Nucleus accumbens (tissue), 56 donors: ENCODE measurements at regions not wholly inside any gene's neighbourhood (a gene's known extent, or its start where the extent isn't known, plus 50 kb on each side); places are given as distances from the start of the nearest gene placed in this dataset.

ENCODE experiments used
- DNase-seq, 56 donors: peaks; one replicate each; lab custom pipeline; 2025; lab: John Stamatoyannopoulos, UW

GRCh38 chr7:46003896-46004875, 83.1 kb upstream of the IGFBP3 start:
- DNase-seq = no peak

DNA sequence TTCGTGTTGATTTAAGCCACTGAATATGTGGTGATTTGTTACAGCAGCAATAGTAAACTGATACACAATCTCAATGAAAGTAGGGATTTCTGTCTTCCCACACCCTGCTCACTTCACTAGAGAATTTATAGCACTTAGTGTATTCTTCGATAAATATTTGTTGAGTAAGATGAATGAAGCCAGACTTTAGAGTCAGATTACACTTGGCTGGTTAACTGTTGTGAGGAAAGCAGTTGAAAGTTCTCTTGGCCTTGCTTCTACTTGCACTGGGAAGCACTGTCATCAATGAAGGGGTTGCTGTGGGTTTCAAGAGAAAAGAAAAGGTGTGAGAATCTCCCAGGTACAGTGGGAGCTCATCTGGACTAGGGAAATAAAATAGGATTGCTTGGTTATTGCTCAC, 82.1 kb upstream of the IGFBP3 start:
- DNase-seq = no peak

- DNase-seq = no peak
Observed at GRCh38 chr7:46000513-46000912, 79.4 kb upstream of the IGFBP3 start.

DNA sequence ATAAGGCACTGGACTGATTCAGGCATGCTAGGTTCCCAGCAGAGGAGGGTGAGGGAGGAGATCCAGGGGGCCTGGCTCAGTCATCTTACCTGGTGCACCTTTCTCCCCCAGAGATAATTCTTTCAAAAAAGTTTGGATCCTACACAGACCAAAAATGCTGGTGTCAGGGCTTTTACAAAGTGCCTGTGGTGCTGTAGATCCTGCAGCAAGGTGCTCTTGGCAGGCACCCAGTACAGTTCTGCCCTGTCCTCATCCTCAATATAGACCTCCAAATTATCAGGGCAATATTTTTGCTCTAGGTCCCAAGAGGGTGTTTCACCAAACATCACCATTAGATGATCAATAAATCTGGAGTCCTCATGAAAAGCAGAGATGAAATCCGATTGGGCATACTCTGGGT, 78.5 kb upstream of the IGFBP3 start:
- DNase-seq = no peak

GRCh38 chr7:45998506-45998905, 77.4 kb upstream of the IGFBP3 start:
- DNase-seq = no peak

GRCh38 chr7:45993621-45994020, 72.5 kb upstream of the IGFBP3 start:
- DNase-seq = no peak

DNA sequence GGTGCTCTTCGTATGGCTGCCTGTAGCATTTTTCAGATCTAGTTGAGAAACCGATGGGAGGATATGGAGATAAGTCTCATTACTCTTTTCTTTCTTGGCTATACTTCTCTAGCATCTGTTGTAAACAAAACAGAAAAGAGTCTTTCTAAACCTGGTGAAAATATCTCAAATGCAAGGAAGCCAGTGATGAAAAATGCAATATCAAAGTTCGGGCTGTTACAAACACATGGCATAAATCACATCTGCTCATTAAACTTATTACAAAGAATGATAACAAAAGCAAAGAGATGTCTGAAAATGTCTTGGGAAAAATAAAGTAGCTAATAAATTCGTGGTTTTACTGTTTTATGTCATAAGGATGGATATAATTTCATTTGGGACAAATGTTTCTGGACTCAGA, 71.8 kb upstream of the IGFBP3 start:
- no peak for DNase-seq

DNA sequence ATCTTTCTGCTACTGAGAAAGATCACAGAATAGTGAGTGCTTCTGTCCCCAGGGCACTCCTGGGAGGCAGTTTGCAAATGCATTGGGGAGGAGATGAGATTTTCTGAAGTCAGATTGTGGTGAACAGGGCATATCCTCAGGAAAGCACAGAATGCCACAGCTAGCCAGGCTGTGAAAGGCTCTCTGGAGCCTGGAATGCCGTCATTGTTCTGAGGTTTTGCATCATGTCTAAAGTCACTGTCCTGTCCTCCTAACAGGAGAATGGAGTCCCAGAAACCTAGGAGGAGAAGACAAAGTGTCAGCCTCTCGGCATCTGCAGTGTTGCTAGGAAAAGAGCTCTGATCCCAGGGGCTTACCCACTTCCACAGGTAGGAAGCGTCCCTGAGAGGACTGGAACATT, 69.2 kb upstream of the IGFBP3 start:
- no peak for DNase-seq

DNA sequence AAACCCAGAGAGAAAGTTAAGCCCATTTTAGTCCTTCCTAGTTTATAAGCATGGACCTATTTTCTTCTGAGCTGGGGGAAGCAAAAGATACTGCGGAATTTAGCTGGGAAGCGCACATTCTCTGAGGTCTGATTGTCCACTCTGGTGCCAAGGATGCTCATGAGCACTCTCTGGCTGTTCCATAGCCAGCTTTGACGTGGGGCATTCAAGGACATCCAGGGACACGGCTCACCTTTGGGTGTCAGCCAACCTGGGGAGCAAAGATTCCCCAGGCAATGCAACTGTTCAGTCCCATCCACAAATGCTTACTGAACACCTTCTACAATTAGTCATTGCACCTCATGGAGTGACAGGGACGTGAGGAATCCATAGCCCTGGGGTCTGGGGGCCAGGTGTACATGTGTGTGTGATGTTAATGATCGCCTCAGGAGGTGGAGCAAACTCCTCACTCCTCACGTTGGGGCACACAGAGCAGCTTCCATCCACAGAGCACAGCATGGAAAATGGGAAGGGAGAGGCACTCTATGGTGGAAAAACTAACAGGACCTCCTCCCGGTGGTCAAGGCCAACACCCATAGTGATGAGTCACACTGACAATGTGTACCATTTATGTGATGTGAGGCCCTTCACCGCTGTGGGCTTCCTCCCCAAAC, 67.5 kb upstream of the IGFBP3 start:
- DNase-seq = no peak

GRCh38 chr7:45987521-45988290, 66.6 kb upstream of the IGFBP3 start:
- no peak for DNase-seq

- no peak for DNase-seq
Observed at GRCh38 chr7:45986355-45987298, 65.6 kb upstream of the IGFBP3 start.

GRCh38 chr7:45985902-45986301, 64.8 kb upstream of the IGFBP3 start:
- DNase-seq = no peak

DNA sequence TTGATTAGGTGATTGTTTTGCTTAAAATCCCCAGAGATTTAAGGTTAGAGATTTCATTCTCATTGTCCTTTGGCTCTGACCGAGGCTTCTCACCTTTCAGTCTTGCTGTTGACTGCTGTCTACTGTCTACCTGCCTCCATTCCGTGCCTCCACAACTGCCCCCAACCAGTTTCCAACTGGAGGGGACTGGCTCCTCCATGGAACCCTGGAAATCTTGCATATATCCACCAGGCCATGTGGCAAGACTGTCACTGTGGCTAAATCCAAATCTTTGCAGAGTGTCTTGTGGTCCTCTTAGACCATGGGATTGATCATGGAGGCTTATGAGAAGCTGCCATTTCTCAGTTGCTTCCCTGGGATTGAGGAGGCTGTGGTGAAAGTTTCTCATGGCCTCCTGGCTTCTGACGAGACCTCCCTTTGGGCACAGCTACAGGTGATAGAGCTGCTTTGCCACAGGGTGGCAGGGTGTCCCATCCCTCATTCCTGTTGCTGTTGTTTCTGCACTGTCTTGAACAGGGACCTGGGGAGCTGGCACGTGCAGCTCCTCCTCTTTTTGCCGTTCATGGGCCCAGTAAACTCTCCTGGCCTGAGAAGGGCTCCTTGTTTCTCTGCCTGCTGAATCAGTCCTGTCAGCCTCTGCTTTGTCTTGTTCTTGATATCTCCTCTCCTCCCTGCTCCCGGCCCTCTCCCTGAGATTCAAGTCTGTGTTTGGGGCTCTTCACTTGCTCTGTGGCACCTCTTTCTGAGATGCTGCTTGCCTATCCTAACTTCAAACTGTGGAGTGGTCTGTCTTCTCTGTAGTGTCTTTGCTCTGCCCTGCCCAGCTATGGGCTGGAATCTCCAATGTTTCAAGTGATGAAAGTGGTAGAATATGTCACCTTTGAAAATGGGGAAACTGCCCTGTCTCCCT, 63.6 kb upstream of the IGFBP3 start:
- DNase-seq = no peak

GRCh38 chr7:45983720-45984255, 62.7 kb upstream of the IGFBP3 start:
- no peak for DNase-seq

DNA sequence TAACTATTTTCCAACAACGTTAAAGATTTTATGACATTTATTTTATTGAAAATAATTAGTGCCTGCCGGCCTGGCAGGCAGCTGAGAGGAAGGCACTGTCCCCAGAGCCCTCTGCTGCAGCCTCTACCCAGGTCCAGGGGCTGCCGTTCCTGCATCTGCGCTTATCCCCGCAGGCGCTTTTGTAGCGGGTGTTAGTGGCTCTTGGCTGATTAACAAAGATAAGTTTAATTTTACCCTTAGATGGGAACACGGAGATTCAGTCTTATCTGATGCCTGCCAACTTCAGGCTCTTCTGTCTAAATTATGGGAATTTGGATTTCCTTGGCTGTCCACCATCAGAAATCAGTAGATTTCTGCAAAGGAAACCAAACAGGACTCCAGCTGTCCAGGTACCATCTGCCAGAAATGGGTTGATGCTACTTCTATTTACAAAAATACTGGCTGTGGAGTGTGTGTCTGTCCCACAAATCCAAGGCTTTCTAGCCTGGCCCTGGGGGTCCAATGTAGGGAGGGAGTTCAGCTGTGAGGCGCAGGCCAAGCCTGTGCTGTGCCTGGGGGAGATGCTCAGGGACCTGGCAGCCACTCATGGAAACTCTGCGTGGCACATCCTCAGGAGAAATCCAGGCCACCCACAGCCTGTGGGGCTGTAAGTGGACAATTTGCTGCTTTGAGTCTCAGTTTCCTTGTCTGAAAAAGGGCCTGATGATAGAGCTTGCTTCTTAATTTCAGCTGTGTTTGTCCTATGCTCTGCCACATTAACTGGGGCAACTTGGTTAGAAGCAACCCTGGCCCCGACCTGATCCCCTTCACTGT, 62.0 kb upstream of the IGFBP3 start:
- DNase-seq = no peak

- DNase-seq = no peak
Observed at GRCh38 chr7:45982132-45982531, 61.1 kb upstream of the IGFBP3 start.

DNA sequence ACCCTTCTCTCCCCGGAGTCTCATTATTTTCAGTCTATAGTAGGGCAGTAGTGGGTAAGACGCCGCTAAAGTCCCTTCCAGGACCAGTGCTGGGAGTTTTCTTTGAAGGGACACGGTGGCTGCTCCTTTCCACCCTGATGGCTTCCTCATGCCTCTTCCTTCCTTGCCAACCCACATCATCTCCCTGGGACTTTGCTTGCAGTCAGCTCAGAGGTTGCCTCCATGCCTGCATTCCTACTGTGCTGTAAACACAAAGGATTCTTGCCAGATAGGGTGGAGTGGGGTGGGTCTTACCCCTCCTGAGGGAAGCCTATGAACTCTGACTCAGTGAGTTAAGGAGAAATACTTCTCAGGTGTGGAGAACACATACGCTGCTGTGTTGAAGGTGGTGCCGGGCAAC, 59.9 kb upstream of the IGFBP3 start:
- DNase-seq = no peak
